HG02938 (cell line): ENCODE measurements at regions not wholly inside any gene's neighbourhood (a gene's known extent, or its start where the extent isn't known, plus 50 kb on each side); places are given as distances from the start of the nearest gene placed in this dataset.
"Not testable (repeated sequence)": the region's sequence is repeated elsewhere in the genome, so short reads cannot be mapped to it uniquely, and the experiment has no call there.

Experiments used
- ATAC-seq: cut with Tn5 transposase; IDR thresholded peaks from one replicate; pipeline ENCODE4 v1.9.1; 2021; ENCODE audit warnings: mild to moderate bottlenecking, moderate library complexity; ENCODE audit not compliant: unreplicated experiment

DNA sequence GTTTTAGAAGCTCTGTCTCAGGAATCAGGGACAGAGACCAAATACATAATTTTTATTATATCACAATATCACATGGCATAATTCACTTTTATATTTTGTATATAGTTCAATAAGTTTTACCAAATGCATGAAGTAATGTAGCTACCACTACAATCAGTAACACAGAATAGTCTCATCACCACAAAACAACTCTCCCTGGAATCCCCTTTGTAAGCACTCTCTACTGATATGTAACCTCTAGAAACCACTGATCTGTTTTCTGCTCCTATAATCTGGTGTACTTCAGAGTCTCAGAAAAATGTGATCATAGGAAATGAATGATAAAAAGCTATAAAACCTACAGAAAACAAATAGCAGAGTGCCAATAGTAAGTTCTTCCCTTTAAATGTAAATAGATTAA is 1465.9 kb downstream of the SPATA31A7 start:
- not testable (repeated sequence) for ATAC-seq

DNA sequence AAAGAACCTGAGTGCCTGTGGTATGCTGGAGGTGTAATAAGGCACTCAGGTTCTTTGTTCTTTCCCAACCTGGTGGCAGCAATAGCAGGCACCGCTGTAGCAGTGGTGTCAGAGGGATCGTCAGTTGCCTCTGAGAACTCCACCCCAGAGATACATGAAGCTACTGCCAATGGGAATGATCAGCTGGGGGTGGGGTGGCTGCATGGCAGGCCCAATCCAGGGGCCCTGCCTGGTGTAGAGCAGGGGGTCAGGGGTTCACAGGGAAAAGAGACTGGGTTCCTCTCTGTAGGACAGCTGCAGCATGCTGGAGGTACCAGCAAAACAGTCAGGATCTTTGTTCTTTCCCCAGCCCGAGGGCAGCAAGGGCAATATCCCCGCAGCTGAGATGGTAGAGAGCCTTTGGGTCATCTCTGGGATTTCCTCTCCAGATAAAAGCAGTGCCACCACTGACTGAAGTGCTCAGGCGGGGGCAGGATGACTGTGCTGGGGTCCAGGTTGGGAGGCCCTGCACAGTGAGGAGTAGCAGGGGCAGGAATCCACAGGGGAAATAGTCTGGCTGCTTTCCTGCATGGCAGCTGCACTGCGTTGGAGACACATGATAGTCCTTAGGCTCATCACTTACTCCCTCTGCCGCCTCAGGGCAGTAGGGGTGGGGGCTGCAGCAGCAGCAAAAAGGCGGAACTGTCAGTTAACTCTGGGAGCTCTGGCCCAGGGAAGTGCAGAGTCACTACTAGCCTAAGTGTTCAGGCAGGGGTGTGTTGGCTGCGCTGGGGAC is 1473.1 kb downstream of the SPATA31A7 start:
- not testable (repeated sequence) for ATAC-seq

DNA sequence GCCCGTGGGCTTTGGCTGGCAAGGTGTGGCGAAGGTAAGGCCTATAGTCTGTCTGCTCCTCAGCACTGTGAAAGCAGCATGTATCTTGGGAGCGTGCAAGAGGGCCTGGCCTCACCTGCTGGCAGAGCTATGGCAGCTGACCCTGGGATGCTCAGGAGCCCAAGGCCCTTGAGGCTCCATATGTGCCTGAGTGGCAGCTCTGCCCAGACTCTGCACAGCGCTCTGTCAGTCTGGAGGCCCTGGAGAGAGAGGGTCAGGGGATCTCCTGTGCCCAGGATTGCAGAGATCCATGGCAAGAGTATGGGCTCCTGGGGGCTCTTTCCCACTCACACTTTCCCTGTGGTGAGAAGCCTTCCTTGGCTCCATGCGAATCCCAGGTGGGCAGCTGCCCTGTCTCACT is 1473.7 kb downstream of the SPATA31A7 start:
- not testable (repeated sequence) for ATAC-seq

DNA sequence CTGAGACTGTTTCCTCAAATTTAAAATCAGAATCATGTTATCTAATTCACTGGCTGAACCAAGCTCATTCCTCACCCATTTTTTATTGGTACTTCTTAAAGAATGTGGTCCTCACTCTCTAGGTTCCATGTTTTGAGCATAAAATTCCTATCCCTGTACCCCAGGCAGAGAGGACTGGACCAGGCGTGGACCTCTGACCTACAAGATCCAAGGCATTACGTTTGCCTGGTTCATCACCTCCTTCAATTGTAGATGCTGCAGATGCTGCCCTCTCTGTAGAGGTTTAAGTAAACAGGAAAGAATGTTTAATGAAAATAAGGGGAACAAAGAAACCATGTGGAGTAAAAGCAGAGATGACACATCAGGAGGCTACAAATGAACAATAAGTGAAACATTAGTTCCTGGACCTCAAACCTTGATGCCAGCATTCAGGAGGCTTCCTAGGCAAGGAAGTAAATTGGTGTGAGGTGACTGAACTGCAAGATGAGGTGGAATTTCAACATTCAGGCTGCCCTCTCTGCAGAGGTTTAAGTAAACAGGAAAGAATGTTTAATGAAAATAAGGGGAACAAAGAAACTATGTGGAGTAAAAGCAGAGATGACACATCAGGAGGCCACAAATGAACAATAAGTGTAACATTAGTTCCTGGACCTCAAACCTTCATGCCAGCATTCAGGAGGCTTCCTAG is 1477.4 kb downstream of the SPATA31A7 start:
- ATAC-seq: not testable (repeated sequence)

DNA sequence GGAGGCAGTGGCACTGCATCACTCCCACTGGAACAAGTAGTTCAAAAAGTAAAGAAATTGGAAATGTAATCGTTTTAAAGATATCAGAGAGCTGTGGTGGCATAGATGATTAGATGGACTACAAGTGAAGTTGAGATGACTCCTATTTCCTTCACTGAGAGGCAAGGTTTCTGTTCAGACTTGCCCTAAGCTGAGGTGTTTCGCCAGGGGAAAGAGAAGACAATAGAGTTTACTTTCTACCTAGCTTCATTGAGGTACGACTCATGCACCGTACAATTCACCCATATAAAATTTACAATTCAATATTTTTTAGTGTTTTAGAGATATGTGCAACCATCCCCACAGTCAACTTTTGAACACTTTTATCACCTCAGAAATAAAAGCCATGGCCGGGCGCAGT is 1487.2 kb downstream of the SPATA31A7 start:
- not testable (repeated sequence) for ATAC-seq

DNA sequence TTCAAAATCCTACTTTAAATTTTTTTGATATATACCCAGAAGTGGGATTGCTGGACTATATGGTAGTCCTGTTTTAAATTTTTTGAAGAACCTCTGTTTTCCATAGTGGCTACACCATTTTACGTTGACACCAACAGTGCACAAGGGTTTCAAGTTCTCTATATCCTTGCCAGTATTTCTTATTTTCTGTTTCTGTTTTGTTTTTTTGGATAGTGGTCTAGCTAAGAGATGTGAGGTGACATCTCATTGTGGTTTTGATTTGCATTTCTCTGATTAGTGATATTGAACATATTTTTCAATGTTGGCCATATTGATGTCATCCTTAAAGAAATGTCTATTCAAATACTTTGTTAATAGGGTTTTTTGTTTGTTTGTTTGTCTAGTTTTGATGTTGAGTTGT is 1488.5 kb downstream of the SPATA31A7 start:
- ATAC-seq: peak; percentile 81

DNA sequence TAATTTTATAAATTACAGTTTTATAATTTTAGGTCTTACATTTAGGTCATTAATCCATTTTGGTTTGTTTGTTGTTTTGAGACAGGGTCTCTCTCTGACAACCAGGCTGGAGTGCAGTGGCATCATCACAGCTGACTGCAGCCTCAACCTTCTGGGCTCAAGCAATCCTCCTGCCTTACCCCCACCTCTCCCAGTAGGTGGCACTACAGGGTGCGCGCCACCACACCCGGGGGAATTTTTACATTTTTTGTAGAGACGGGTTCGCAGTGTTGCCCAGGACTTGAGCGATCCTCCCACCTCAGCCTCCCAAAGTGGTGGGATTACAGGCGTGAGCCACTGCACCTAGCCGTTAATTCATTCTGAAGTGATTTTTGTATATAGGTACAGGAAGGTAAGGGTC is 1489.2 kb downstream of the SPATA31A7 start:
- ATAC-seq: not testable (repeated sequence)

DNA sequence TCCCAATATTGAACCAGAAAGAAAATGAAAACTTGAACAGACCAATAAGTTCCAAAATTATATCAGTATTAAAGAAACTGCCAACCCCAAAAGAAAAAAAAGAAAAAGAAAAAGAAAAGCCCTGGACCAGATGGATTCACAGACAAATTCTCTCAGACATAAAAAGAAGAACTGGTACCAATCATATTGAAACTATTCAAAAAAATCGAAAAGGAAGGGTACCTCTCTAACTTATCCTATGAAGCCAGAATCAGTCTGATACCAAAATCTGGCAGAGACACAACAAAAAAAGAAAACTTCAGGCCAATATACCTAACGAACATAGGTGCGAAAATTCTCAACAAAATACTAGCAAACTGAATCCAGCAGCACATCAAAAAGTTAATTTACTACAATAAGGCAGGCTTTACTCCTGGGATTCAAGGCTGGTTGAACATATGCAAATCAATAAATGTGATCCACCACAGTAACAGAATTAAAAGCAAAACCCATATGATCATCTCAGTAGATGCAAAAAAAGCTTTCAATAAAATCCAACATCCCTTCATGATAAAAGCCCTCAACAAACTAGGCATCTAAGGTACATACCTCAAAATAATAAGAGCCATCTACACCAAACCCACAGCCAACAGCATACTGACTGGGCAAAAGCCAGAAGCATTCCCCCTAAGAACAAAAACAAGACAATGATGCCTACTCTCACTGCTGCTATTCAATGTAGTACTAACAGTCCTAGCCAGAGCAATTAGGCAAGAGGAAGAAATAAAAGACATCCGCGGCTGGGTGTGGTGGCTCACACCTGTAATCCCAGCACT is 1495.2 kb downstream of the SPATA31A7 start:
- peak; percentile 79 for ATAC-seq

DNA sequence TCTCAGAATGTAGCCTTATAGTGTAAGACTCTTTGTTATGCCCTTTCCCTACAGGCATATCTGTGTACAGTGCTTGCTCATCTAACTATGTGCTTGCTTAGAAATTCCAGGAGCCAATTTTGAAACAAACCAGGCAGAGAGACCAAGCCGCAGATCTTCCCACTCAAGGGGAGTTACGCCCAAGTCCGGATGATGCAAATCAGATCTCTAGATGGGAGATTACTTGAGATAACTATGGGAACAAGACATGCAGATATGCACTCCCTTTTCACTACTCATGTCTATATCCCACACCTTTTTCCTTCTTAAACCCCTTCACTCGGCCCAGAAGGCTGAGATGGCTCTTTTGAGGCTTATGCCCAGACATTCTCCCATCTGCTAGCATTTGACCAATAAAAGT is 1496.5 kb downstream of the SPATA31A7 start:
- ATAC-seq: not testable (repeated sequence)

DNA sequence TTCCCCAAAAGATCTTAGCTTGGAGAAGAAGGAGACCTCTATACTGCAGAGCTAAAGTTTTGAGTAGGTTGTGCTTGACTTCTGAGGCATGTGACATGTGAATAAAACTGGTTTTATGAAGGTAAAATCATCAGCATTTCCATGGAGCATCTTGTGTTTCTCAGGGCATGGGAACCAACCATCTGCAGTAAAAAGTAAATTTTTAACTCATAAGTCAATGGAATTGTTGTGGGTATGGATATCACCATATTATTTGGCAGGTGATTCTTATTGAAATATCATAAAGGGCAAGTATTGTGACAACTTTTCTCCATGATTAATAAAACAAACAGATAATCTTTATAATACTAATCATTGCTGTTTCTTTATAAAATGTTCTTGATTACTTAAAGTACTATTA is 1503.2 kb downstream of the SPATA31A7 start:
- not testable (repeated sequence) for ATAC-seq

DNA sequence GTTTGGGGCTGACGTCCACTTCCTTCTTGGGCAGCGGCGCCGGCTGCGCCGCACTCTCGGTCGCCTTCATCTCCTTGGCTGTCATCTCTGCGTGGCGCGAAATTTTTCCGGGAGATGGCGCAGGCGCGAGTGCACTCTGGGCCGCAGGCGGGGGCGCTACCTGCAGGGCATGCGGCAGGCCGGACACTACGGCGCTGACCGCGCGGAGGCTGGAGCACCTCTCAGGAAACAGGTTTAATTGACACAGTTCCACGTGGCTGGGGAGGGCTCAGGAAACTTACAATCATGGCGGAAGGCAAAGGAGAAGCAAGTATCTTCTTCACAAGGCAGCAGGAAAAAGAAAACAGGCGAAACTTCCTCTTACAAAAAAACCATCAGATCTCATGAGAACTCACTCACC is 1521.5 kb downstream of the SPATA31A7 start:
- ATAC-seq: not testable (repeated sequence)

DNA sequence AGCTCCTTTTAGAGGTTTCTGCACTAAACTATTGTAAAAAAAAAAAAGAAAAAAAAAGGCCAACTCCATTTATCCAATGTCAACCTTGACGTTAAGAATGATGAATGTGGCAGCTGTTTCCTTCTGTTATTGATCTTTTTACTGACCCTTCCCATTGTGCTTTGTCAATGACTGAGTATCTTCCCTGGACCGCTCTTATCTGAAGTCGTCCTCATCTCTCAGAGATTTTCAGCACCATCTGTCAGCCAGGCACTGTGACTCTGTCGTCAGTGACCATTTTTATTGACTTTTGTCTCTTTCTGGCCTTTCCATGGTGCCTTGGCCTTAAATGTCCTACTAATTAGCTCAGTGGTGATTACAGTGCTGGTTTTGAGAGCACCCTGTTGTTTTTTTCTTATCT is 1535.7 kb downstream of the SPATA31A7 start:
- not testable (repeated sequence) for ATAC-seq

DNA sequence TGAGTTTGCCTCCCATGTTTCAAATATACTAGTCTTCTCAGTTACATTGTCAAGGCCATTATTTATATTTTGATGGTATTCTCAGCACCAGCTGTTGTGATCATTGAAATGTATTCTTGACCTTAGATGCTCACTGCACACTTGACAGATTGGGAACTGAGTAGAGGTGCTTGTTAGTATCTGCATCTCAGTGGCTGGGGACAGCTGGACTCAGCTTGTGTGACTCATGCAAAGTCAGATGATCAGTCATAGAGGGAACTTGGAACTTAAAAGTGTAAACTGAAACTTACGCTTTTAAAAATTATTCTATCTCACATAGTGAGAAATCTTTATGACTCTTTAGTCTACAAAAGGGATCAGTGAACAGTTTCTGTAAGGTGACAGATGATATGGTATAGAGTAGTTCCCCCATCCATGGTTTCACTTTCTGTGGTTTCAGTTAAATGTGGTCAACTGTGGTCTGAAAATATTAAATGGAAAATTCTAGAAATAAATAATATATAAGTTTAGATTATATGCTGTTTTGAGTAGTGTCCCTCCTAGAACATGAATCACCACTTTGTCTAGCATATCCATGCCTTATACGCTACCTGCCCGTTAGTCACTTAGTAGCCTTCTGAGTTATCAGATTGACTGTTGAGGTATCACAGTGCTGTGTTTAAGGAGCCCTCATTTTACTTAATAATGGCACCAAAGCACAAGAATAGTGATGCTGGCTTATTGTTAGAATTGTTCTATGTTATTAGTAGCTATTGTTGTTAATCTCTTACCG is 1540.6 kb downstream of the SPATA31A7 start:
- peak; percentile 95 for ATAC-seq

DNA sequence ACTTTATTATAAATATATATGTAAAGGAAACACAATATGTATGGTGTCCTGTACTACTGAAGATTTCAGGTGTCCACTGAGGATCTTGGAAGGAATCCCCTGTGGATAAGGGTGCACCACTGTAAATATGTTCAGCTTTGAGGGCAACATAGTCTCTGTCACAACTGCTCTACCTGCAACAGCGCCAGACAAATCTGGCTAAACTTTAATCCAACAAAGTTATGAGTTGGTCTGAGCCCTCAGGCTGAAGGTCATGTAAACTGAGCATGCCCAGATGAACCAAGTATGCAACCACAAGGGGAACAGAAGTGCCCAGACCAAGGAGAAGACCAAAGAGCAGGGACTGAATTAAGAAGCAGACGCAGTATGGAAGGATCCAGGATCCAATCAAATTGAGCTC is 1541.2 kb downstream of the SPATA31A7 start:
- ATAC-seq: not testable (repeated sequence)

DNA sequence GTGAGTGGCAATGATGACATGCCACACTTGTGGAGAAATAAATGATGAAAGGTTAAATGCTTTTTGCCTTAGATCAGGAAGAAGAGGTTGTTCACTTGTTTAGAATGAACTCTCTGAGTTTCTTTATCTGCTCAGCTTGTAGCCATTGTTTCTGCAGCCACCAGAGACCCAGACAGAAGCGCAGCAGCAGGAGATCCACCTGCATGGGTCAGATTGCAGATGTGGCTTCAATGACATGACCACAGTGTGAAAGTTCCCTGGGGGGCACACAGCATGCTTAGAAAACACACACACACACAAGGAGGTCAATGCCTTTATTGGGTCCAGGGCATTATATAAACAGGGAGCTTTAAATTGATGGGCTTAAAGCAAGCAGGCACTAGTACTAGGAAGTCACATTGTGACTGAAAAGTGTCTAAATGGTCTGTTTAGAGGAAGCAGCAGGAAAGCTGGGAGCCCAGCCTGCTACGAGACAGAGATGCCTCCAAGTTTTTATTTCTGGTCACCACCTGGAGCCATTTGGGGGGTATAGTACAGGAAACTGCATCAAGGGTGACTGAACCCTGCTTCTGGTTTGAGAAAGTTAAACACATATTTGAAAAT is 1547.3 kb downstream of the SPATA31A7 start:
- ATAC-seq: not testable (repeated sequence)

DNA sequence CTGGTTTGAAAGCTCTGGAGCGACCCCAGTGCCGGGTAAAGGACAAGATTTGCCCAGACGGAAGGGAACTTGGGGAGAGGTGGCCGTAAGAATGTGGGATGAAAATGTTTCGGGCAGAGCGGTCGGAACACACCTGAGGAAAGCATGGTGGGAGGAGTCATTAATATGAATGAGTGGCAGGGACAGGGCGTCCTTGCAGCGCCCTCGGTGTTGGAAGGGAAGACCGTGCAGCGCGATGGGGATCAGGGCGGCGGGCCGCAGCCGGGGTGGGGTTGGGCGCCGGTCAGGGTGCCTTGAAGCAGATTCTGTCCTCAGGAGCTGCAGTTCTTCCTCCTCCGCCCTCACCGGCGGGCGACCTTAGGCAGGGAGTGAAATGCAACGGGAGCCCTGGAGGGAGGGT is 1548.1 kb downstream of the SPATA31A7 start:
- not testable (repeated sequence) for ATAC-seq

DNA sequence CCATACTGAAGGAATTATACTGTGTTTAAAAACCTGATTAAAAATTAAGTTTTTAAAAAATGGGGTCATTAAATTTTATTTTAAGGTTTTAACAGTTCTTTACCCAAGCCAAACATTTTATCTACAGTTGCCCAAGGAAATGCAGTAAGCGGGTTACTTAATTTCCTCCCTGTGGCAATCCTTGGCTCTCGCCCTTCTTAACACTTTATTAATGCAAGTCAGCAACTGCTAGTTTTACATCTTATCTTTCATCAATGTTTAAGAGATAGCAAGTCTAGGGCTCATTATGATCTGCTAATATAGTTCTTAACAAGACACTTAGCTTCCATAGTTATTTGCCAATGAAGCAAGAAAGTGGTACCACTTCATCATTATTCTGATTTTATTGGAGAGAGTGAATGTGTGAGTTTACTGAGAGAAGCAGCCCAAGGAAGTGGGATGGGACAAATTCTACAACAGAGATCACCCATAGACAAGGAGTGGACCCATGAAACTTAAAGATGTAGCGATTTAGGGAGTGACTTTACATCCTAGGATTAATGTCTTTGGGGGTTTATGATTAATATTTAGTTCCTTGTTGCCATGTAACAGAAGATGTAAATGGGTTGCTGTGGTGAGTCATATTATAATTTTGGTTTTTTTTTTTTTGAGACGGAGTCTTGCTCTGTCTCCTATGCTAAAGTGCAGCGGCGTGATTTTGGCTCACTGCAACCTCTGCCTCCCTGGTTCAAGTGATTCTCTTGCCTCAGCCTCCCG is 1556.1 kb downstream of the SPATA31A7 start:
- ATAC-seq: not testable (repeated sequence)
